ENCODE measurements at regions not wholly inside any gene's neighbourhood (a gene's known extent, or its start where the extent isn't known, plus 50 kb on each side); places are given as distances from the start of the nearest gene placed in this dataset.

DNA sequence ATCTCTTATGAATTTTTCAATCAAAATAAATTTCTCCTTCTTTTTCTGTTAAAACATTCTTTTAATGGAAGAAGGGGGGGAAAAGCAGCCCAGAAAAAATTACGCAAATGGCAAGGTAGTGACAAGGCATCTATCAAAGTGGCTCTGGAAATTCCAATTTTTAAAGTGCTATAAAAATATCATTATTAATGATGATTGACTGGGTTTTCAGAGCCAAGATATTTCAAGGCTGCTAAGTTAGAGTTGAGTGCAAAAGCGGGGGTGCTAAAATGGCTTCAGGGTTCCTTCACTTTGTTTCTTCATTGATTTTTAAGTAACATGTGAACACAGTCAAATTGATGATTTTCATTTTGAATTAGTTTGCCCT is 171.6 kb upstream of the CITED2 start:
- TF ChIP-seq, protein P1, sequence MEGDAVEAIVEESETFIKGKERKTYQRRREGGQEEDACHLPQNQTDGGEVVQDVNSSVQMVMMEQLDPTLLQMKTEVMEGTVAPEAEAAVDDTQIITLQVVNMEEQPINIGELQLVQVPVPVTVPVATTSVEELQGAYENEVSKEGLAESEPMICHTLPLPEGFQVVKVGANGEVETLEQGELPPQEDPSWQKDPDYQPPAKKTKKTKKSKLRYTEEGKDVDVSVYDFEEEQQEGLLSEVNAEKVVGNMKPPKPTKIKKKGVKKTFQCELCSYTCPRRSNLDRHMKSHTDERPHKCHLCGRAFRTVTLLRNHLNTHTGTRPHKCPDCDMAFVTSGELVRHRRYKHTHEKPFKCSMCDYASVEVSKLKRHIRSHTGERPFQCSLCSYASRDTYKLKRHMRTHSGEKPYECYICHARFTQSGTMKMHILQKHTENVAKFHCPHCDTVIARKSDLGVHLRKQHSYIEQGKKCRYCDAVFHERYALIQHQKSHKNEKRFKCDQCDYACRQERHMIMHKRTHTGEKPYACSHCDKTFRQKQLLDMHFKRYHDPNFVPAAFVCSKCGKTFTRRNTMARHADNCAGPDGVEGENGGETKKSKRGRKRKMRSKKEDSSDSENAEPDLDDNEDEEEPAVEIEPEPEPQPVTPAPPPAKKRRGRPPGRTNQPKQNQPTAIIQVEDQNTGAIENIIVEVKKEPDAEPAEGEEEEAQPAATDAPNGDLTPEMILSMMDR (IDR thresholded peaks at IDR 0.05) = no peak
- no peak for TF ChIP-seq ZFX (IDR thresholded peaks at IDR 0.05; ENCODE audit: borderline replicate concordance)
